ENCODE measurements at regions not wholly inside any gene's neighbourhood (a gene's known extent, or its start where the extent isn't known, plus 50 kb on each side); places are given as distances from the start of the nearest gene placed in this dataset.
"Not testable (repeated sequence)": the region's sequence is repeated elsewhere in the genome, so short reads cannot be mapped to it uniquely, and the experiment has no call there.

DNA sequence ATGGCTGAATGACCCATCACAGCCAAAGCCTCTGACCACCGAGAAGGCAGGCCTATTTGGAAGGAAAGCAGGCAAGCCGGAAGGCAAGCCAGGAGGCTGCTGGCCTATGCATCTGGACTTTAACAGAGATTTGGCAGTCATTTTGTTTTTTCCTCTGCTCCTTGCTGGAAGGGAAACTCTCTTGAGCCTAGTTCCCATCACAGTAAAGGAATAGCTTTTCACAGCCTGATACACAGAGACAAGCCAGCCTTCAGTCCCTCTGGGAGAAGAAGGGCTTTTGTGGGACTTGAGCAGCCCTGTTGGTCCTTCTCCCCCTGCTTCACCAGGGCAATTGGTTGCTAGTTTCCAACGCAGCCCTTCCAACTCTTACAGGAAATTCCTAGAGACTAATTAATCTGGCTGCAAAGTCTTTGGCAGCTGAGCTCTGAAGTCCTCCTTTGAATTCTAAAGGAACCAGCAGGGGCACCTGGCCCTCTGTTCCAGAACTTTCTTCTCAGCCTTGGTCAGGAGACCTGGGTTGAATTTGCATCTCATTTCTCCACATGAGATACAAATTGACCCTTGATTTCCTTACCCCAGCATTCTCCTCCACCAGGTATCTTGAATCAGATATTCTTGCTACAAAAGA lies 157.3 kb upstream of the EPB41L4A start:
- no peak for DNase-seq

DNA sequence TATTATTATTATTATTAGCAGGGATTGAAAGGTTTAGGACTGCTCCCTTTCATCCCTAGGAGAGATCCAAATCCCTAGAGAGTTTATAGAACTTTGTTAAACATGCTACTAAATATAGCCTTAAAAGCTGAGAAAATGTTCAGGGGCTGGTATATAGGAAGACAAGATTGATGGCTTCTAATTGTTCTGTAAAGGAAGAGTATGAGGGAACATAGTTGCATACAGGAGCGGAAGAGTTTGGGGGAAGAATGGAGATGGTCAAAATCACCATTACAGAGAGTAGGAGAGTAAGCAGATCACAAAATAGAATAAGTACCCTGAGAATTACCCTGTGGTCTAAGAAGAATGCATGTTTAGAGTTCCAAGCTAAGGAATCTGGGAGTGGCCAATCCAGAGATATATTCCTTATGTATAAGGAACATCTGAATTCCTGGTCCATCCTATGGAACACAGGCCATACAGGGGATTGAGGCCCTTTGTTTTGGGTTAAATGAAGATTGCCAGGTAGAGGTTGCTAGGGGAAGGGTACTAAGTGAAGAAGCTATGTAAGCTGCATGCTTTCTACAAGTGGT lies 158.0 kb upstream of the APC start:
- DNase-seq, result no peak

DNA sequence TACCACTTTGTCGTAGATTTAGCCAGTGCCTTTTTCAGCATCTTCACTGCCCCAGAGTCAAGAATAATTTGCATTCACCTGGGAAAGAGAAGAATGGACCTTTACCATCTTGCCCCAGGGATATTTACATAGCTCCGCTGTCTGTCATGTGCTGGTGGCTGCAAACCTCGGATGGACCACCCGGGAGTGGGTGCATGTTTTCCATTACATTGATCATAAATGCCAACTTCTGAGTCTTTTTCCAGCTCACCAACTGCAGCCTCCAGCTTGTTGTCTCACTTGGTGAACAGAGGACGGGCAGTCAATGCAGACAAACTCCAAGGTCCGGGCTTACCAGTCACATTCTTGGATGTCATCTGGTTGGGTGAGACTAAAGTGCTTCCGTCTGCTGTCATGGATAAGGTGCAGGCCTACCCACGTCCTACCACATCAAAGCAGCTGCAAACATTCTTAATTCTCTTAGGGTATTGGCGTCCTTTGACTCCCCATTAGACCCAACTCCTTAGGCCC lies 155.8 kb upstream of the APC start:
- no peak for DNase-seq

DNA sequence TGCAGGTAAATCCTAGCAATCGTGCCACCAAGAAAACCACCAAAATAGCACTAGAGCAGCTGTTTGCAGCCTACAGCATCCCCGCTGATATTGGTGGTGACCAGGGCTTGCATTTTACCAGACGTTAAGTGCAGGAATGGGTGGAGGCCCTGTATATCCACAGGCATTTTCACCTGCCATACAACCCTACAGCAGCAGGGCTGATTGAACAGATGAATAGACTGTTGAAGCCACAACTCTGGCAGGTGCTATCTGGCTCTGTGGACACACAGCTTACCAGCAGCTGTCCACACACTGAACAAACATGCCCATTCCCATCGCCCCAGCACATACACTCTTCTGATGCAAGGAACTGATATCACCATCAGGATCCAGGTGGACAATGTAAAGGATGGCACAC lies 154.5 kb upstream of the APC start:
- no peak for DNase-seq

DNA sequence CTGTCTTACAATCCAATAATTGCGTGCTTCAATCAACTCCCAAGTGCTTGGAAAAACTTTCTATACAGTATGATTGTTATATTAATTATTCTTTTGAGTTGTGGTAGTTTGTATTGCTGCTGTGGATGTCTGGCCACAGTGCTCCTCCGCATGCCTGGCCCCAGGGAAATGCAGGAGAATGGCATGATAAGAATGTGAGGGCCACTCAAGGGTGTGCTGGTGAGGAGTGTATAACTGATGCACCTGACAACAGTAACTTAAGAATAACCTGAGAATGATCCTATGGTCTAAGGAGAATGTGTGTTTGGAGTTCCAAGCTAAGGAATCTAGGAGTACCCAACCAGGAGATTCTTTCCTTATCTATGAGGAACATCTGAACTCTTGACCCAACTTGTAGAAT lies 152.9 kb upstream of the APC start:
- no peak for DNase-seq

DNA sequence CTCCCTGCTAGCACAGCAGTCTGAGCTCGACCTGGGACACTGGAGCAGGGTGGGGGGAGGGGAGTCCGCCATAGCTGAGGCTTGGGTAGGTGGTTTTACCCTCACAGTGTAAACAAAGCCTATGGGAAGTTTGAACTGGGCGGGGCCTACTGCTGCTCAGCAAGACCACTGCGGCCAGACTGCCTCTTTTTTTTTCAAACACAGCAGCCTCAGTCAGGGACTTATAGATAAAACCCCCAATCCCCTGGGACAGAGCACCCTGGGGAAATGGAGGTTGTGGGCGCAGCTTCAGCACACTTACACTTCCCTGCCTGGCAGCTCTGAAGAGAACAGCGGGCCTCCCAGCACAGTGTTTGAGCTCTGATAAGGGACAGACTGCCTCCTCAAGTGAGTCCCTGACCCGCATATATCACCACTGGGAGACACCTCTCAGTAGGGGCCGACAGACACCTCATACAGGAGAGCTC lies 151.1 kb upstream of the APC start:
- DNase-seq, result peak; percentile 59

DNA sequence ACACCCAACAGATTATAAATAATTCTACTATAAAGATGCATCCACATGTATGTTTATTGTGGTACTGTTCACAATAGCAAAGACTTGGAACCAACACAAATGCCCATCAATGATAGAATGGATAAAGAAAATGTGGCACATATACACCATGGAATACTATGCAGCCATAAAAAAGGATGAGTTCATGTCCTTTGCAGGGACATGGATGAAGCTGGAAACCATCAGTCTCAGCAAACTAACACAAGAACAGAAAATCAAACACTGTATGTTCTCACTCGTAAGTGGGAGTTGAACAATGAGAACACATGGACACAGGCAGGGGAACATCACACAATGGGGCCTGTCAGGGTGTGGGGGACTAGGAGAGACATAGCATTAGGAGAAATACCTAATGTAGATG lies 146.8 kb upstream of the APC start:
- DNase-seq, result not testable (repeated sequence)

DNA sequence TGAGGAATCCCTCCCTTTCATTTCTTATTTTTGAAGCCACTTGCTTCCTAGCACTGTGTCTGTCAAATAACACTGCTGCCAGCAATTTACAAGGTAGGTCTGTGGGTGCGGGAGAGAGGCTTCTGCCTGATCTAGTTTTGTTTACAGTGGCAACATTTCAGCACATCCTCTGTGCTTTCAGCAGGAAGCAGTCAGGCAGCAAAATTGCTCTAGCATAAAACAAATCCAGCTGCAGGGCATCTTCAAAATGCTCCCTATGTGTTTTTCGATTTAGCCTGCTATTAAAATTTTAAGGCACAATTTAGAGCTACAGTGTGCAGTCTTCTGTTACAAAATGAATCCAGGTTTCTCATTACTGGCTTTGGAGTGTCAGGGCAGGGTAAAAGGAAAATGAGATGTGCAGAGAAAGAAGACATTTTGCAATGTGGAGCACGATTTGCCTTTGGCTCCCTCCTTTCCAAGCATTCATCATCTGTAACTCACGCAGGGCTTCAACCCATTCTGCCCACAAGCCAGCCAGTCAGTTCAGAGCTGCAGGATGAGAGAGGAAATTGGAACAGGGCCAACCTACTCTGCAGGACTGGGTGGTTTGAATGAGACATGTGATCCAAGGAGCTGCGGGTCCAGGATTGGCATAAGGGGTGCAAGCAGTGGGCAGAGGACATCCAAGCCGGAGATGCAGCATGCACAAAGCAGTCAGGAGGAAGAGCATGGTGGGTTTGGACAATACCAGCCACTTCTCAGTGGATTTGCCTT lies 143.4 kb upstream of the APC start:
- no peak for DNase-seq

DNA sequence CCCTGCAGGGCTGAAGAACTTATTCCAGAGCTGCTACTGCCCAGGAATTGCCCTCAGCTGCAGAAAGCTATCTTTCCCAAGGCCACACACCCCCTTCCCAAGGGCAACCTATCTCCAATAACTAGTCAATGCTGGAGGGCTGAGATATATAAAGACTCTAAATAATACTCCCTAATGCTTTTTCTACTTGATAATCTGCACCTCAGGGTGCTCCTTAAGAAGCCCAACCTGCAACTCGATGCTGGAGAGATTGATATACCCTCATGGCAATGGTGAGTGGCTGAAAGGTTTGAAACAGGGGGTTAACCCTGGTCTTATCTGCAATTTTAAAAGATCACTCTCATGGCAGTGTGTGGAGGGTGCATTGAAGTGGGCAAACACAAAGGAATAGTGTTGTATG lies 142.7 kb upstream of the APC start:
- no peak for DNase-seq

DNA sequence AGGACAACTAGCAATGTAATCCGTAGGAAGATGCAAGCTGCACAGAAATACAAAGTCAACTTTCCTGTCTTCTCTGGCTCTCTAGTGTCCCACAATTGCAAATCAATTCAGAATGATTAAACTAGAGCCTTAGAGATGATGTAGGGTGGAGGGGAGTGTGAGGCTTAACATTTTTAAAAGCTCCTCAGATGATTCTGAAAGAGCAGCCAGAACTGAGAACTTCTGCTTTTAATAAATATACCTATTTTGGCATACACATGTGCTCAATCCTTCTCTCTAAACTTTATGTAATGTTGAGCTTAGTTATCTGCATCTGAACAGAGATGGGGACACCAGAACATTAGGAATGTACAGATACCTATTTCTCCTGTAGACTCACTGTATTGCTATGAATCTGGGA lies 139.9 kb upstream of the APC start:
- no peak for DNase-seq

DNA sequence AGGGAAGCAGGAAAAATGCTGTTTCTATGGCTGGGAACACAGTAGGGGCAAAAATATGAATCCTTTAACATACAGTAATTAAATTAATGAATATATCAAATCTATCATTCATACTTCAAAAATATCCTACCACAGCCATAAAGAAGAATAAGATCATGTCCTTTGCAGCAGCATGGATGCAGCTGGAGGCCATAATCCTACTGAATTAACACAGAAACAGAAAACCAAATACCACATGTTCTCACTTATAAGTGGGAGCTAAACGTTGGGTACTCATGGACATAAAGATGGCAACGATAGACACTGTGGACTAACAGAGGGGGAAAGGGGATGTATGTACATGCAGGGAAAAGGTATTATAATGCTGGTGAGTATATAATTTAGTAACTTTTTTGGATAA lies 137.2 kb upstream of the APC start:
- not testable (repeated sequence) for DNase-seq

DNA sequence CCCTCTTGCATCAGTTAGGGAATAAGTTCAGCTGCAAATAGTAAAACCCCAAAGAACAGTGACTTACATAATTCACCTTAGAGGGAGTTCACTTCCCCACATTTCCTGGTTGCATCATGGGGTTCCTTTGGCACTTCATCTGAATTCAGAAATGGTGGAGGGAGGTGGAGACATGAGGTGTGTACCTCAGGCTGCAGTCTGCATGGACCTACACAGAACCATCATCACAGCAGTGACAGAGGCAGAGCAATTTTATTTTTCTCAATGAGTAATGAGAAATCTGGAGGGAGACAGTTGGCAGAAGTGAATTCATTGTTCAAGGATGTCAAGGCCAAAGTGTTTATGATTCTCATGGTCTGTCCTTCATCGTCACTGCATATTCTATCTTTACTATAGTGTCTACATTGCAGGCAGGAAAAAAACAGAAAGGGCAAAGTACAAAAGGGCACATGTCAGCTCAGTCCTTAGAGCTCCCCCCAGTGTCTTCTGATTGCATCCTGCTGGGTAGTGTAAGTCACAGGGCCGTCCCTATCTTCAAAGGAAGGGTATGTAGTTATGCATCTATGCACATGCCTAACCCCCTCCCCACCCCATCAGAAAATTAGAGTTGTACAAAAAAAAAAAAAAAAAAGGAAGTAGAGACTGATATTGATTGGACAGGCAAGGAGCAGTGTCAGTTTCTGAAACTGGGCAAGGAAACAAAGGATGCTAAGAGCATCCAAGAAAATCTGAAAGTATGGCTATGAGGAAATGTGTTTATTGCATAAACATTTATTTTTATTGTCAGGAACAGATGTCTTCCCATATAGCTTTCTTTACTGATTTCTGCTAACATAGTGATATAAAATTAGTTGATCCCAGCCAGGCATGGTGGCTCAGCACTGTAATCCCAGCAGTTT lies 132.7 kb upstream of the APC start:
- peak; percentile 82 for DNase-seq

DNA sequence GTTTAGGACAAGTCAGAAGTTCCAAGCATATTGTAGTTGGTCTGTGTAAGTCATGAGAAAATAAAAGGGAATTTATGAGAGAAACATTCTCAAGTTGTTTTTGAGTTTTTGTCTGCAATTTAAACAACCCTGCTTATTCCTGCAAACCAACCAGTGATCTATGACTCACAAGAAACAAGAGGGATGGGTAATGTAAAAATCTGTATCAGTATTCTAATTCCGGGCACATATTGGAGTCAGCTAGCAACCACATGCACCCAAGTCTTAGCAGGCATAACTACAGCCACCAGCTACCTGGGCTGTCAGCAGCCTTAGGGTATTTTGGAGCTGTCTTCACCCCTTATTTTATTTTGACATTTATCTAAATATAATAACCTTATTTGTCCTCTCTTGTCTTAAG lies 128.7 kb upstream of the APC start:
- no peak for DNase-seq

DNA sequence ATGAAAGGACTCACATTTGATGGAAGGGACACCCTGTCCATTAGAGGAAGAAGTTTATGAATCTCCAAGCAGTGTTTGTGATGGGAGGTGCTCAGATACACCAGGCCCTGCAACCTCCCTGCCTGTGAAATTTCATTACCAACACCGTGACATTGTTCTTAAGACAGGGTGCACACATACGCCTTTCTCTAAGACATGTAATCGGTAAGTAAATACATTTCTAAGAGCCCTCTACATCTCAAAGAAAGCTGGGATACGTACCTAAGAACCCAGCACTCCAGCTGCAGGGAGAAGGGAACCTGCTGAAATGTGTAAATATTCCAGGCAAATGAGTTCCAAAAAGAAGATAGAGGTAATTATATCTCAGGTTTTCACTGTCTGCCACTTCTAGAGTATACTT lies 125.0 kb upstream of the APC start:
- DNase-seq, result no peak

DNA sequence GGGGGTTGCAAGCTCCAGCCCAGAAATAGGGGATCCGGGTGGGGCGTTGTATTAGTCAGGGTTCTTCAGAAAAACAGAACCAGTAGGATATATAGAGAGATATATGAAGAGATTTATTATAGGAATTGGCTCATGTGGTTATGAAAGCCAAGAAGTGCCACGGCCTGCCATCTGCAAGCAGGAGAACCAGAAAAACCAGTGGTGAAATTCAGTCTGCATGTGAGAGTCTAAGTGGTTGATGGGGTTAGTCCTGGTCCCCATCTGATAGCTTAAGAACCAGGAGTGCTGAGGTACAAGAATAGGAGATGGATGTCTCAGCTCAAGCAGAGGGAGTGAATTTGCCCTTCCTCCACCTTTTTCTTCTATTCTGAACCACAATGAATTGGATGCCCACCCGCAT lies 123.4 kb upstream of the APC start:
- no peak for DNase-seq

DNA sequence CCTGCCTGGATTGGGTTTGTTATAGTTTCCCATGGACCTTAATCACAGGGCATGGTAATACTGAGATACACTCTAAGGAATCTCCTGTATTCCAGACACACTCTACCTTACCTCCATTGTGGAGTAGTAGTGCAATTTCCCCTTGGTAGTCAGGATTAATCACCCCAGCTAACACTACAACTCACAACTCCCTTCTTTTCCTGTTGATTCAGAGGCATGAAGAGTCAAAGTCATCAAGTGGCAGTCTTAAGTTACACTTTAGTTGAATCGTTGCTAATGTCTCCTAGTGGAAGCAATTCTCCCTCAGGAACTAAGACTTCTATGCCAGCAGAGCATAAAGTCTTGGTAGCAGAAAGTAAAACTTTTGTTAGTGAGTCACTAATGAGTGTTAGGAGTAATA lies 122.7 kb upstream of the APC start:
- no peak for DNase-seq

DNA sequence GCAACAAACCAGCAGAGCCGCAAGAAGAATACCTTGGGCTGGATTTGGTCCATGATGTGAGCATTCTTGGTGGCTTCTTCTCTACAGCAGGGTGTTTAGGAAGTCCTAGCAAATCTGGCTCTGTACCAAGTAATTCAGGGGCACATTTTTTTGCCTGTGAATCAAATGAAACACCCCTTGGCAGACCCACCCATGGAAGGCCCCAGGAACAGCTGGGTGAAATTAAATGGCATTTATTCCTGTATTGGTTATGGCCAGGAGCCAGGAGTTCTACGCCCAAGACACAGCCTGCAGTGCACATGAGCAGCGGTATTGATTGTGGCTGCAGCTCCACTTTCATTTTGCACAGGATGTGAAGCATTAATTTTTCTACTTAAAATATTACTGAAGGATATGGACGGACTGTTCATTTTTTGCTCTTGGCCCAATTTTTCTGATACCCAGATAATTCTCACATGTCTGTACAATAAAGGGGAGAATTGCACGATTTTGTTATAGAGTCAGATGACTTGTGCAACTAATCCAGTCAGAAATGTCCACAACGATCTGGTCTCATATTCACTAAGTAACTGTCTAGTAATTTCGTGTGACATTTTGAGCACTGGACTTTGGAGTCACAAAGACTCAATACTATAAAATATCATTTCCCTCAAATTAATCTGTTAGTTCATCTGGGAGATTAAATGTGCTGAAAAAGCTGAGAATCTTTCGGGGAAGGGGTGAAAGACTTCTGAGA lies 120.7 kb upstream of the APC start:
- no peak for DNase-seq

DNA sequence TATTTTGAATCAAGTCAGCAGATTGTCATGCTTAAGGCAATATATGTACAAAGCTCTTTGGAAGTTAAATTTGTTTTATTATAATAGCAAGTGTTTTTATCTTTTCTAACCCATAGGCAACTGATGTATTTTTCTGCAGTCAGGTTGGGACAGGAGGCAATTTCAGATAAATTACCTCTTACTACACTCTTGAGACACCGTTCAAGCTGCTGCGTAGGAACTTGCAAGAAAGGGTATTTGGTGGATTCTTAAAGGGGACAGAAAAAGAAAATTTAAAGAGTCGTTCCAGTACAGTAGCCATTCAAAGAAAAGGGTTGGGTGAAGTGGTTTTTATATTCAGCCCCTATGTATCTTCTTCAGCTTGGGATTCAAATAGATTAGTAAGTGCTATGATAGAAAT lies 112.4 kb upstream of the APC start:
- DNase-seq, result no peak

DNA sequence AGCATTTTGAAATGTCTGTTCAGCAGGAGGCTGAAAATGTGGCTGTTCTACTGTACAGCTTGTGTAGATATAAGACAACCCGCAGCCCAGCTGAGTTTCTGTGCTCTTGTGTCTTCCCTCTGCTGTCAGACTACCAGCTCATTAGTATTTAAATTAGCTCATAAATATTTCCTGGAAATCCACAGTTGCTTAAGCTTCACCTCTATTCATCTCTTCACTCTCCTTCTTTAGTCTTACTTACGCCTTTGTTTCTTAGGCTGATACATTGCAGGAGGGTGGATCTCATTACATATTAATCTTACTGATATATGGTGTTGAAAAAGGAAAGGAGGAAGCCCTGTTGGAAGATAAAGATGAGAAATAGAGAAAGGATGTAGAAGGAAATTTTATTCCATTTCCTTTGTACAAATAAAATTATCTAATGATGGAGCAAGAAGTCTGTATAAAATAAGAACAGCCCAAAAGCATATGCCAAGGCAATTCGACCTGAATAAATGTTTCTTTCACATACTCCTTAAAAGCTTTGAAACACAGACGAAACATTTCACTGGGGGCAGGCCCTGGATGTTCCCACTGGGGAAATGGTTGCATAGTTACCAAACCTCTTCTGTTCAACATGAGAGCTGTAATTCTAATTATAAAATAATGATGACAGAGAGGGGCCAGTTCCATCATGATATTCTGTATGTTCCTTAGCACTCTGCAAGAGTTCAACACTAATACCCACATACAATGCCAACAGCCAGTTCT lies 111.8 kb upstream of the APC start:
- no peak for DNase-seq

DNA sequence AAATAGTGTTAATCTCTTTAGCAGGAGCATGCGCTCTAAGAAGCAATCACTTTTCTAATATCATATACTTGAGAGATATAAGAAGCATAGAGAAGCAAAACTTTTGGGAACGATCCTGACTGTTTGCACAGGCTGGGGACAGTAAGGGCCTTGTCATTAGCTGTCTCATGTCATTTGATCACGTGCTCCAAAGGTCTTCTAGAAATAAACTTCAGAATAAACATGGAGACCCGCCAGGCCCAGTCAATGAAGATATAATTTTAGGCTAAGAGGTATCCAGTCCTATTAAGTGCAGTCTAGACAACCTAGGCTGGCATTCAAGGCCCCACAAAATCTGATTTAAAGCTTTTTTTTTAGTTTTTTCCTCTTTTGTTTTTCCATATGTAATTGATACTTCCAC lies 111.0 kb upstream of the APC start:
- DNase-seq, result no peak

DNA sequence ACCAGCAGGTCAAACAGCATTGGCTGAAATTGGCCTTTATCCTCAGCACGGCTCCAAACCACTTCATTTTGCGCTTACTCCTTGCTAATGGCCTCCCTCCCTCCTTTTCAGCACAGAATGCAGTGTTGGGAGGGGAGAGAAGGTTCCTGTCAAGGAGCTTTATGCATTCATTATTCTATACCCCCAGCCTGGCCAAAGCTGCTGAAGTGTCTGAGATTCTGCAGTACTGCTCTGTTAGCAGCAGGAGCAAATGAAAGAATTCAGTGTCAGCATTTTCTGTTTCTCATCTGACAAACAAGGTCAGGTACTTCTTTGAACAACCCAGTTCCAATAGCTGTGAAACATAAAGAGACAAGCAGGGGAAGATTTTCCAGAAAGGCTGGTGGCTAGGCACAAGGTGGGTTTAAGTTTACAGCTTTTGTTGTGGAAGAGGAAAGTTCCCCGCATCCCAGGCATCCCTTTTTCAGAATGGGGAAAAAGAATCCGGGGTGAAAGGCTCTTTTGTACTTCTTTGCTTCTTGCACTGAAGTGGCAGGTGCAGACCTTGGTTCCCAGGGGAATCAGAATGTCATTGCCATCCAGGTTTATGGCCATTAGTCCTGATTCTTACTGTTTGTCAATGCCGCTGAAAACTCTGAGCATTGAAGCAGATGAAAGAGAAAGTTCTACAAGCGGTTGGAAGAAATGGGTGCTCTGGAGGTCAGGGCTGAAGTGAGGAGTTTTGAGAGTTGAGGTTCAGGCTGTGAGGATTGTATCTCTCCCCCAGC lies 109.3 kb upstream of the APC start:
- DNase-seq, result no peak

All from hematopoietic multipotent progenitor cell treated with erythropoietin and hydrocortisone succinate and interleukin-3 and kit ligand, for 6 days (in vitro differentiated cells).